CD8-positive, alpha-beta memory T cell (primary cell): ENCODE measurements at regions not wholly inside any gene's neighbourhood (a gene's known extent, or its start where the extent isn't known, plus 50 kb on each side); places are given as distances from the start of the nearest gene placed in this dataset.
"Not testable (repeated sequence)": the region's sequence is repeated elsewhere in the genome, so short reads cannot be mapped to it uniquely, and the experiment has no call there.

Experiments used
- CTCF ChIA-PET: fragments of 350-600 bp; sonication (Branson Sonifier 250); formaldehyde crosslinking; loops from one replicate; lab custom pipeline; 2021; ENCODE audit warnings: antibody characterized with exemption; lab: Charles Lee
- POLR2A ChIA-PET: fragments of 350-600 bp; sonication (Branson Sonifier 250); formaldehyde crosslinking; loops from one replicate; lab custom pipeline; 2021; ENCODE audit warnings: antibody characterized with exemption; lab: Charles Lee
- DNase-seq, 5 donors: peaks; one replicate each; pipeline versions ENCODE4 v3.0.0 to v3.0.0-alpha.2; 2020 to 2022; ENCODE audit warnings: mixed read lengths in 1 of 5
- H3K27ac ChIP-seq: one replicate; pipeline ENCODE4 v1.7.0; 2013; ENCODE audit warnings: low read depth, mild to moderate bottlenecking, low read length, moderate library complexity
- H3K27me3 ChIP-seq: 2 replicates; pipeline ENCODE4 v1.7.0; 2013; ENCODE audit warnings: low read length, mild to moderate bottlenecking; ENCODE audit not compliant: insufficient read depth, poor library complexity, severe bottlenecking
- H3K36me3 ChIP-seq: 2 replicates; pipeline ENCODE4 v1.7.0; 2013; ENCODE audit warnings: mild to moderate bottlenecking, low read length, moderate library complexity; ENCODE audit not compliant: insufficient read depth
- H3K4me1 ChIP-seq: 2 replicates; pipeline ENCODE4 v1.7.0; 2013; ENCODE audit warnings: mild to moderate bottlenecking, low read length, moderate library complexity; ENCODE audit not compliant: insufficient read depth
- H3K4me3 ChIP-seq: 2 replicates; pipeline ENCODE4 v1.7.0; 2013; ENCODE audit warnings: mild to moderate bottlenecking, low read length
- H3K9me3 ChIP-seq: 2 replicates; pipeline ENCODE4 v1.7.0; 2013; ENCODE audit warnings: mild to moderate bottlenecking, low read length
- H3K27ac Mint-ChIP-seq, 8 donors: one replicate each; pipeline ENCODE4 v1.8.0; 2020 to 2021; ENCODE audit warnings: mixed read lengths in 8 of 8, mild to moderate bottlenecking in 6 of 8, inconsistent platforms in 3 of 8, moderate library complexity in 3 of 8
- H3K27me3 Mint-ChIP-seq, 2 donors: one replicate each; pipeline ENCODE4 v1.8.0; 2020 to 2021; ENCODE audit warnings: mixed read lengths in 2 of 2, mild to moderate bottlenecking in 1 of 2, moderate library complexity in 1 of 2
- H3K36me3 Mint-ChIP-seq, 3 donors: one replicate each; pipeline ENCODE4 v1.8.0; 2020 to 2021; ENCODE audit warnings: mixed read lengths in 3 of 3, inconsistent platforms in 1 of 3, mild to moderate bottlenecking in 1 of 3
- H3K4me1 Mint-ChIP-seq, 3 donors: one replicate each; pipeline ENCODE4 v1.8.0; 2020 to 2021; ENCODE audit warnings: mixed read lengths in 3 of 3, inconsistent platforms in 1 of 3, mild to moderate bottlenecking in 1 of 3
- H3K4me3 Mint-ChIP-seq, 7 donors: one replicate each; pipeline ENCODE4 v1.8.0; 2020 to 2021; ENCODE audit warnings: mixed read lengths in 7 of 7, mild to moderate bottlenecking in 6 of 7, moderate library complexity in 4 of 7, inconsistent platforms in 2 of 7
- H3K9me3 Mint-ChIP-seq, 5 donors: one replicate each; pipeline ENCODE4 v1.8.0; 2020 to 2022; ENCODE audit warnings: mixed read lengths in 5 of 5, mild to moderate bottlenecking in 3 of 5, moderate library complexity in 2 of 5, inconsistent platforms in 1 of 5

GRCh38 chr3:112699436-112699978 is 58.6 kb upstream of the CCDC80 start:
- no peaks in the 10 kb centered on the region for H3K4me1 Mint-ChIP-seq
- H3K27ac Mint-ChIP-seq, result no peak overlapping the region
- ChIA-PET CTCF (no interaction called here), POLR2A (no interaction called here)
- Histone ChIP-seq H3K9me3 (no peaks in the 10 kb centered on the region), H3K4me3 (no peak overlapping the region), H3K27ac (no peak overlapping the region), H3K4me1 (no peaks in the 10 kb centered on the region), H3K36me3 (no peaks in the 10 kb centered on the region), H3K27me3 (no peaks in the 10 kb centered on the region)
- peaks cover 0 to 10% (median 0%) of the 10 kb centered on the region in 3 donors for H3K36me3 Mint-ChIP-seq
- no peak overlapping the region for H3K4me3 Mint-ChIP-seq
- no peaks in the 10 kb centered on the region for H3K9me3 Mint-ChIP-seq
- no peak for DNase-seq
- H3K27me3 Mint-ChIP-seq, result peaks cover 2 to 6% of the 10 kb centered on the region in 2 donors

GRCh38 chr3:112698442-112698841 is 57.5 kb upstream of the CCDC80 start:
- H3K9me3 Mint-ChIP-seq, POLR2A ChIA-PET, H3K27me3 ChIP-seq, DNase-seq, H3K4me3 Mint-ChIP-seq, H3K27ac ChIP-seq, H3K36me3 ChIP-seq, H3K4me3 ChIP-seq, H3K9me3 ChIP-seq, CTCF ChIA-PET, H3K27me3 Mint-ChIP-seq, H3K36me3 Mint-ChIP-seq, H3K4me1 Mint-ChIP-seq, H3K27ac Mint-ChIP-seq, H3K4me1 ChIP-seq: not testable (repeated sequence)

DNA sequence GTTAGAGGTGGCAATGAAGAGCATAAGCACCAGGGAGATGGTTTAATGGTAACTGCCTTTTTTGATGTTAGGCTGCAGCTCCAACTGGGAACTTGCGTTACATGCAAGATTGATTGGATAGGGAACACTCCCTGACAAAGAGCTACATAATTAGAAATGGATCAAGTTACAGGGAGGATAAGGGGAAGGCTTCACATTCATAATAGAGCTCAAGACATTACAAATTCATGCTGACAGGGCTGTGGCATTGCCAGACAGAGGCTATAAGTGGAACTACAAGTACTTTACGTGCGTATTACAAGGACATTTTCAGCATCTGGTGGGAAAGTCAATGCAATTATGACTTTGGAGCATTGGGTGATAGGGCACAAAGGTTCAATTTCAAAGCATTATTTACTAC is 55.3 kb upstream of the CCDC80 start:
- H3K4me1 ChIP-seq, H3K27me3 Mint-ChIP-seq, H3K4me3 Mint-ChIP-seq, H3K36me3 ChIP-seq, H3K27me3 ChIP-seq, H3K27ac ChIP-seq, POLR2A ChIA-PET, H3K4me1 Mint-ChIP-seq, DNase-seq, H3K4me3 ChIP-seq, H3K9me3 Mint-ChIP-seq, H3K9me3 ChIP-seq, H3K36me3 Mint-ChIP-seq, H3K27ac Mint-ChIP-seq: not testable (repeated sequence)
- CTCF ChIA-PET, result interaction anchor here (1.4 kb wide), 1 partner anchor 53 kb away, joined by 8 read pairs; no protein-coding TSS in a partner anchor

DNA sequence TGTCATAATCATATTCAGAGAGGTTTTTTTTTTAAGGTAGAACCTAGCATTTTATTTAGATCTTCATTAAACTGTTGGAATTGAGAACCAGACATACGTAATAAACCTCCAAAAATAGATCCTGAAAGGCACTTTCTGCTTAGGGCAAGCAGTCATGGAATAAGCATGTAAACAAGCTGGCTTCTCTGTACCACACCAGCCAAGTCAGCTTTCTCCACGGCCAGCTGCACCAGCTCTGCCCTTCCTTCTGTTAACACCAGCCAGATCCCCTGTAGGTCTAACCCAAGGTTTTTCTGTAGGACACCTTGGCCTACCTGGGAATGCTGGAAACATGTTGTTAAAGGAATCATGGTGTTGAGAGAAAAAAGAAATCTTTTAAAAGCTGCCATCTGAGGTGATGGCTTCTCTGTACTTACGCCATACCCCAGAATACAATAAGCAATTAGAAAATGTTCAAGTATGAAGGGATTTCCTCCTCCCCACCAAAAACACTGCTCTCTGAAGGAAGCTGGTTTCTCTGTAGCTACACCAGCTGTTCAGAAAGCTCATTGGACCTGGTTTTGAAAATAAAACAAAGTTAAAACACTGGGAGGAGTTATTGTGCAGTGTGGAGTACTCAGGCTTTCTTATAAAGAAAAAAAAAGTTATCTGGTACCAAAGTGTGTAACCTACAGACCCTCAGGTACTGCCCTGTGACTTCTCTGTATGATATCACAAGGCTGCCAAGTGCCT is 54.6 kb upstream of the CCDC80 start:
- not testable (repeated sequence) for DNase-seq, H3K9me3 Mint-ChIP-seq, H3K4me3 ChIP-seq, H3K27me3 ChIP-seq, H3K36me3 Mint-ChIP-seq, H3K27me3 Mint-ChIP-seq, H3K27ac ChIP-seq, H3K4me3 Mint-ChIP-seq, H3K9me3 ChIP-seq, H3K36me3 ChIP-seq, H3K4me1 ChIP-seq, H3K4me1 Mint-ChIP-seq, H3K27ac Mint-ChIP-seq
- ChIA-PET CTCF (interaction anchor here (1.0 to 1.4 kb wide), 2 partner anchors 53 to 284 kb away, joined by 4 to 8 read pairs; no protein-coding TSS in a partner anchor), POLR2A (interaction anchor here (0.6 kb wide), 1 partner anchor 52 kb away, joined by 6 read pairs; no protein-coding TSS in a partner anchor)

GRCh38 chr3:112694906-112695305 is 54.0 kb upstream of the CCDC80 start:
- not testable (repeated sequence) for H3K27ac Mint-ChIP-seq, H3K9me3 ChIP-seq, DNase-seq, H3K27me3 ChIP-seq, H3K36me3 ChIP-seq, H3K36me3 Mint-ChIP-seq, H3K27ac ChIP-seq, H3K4me3 ChIP-seq, H3K4me1 ChIP-seq, H3K4me1 Mint-ChIP-seq, H3K9me3 Mint-ChIP-seq, H3K27me3 Mint-ChIP-seq, H3K4me3 Mint-ChIP-seq
- CTCF ChIA-PET, result interaction anchor here (1.0 to 1.4 kb wide), 2 partner anchors 52 to 285 kb away, joined by 4 to 8 read pairs; no protein-coding TSS in a partner anchor
- POLR2A ChIA-PET, result interaction anchor here (0.6 kb wide), 1 partner anchor 52 kb away, joined by 6 read pairs; no protein-coding TSS in a partner anchor

GRCh38 chr3:112693186-112693585 is 52.2 kb upstream of the CCDC80 start:
- H3K4me1 ChIP-seq, result no peaks in the 10 kb centered on the region
- no peaks in the 10 kb centered on the region for H3K36me3 ChIP-seq
- Mint-ChIP-seq H3K36me3 (peaks cover 0 to under 1% (median 0%) of the 10 kb centered on the region in 3 donors), H3K27me3 (no peaks in the 10 kb centered on the region), H3K4me1 (peaks cover 14 to 19% (median 17%) of the 10 kb centered on the region in 3 donors), H3K4me3 (no peak overlapping the region), H3K9me3 (no peaks in the 10 kb centered on the region), H3K27ac (peak overlapping the region in 1 of 8 donors; percentile 55)
- H3K27ac ChIP-seq, result no peak overlapping the region
- H3K9me3 ChIP-seq, result no peaks in the 10 kb centered on the region
- ChIA-PET POLR2A (no interaction called here), CTCF (no interaction called here)
- no peak overlapping the region for H3K4me3 ChIP-seq
- no peak for DNase-seq
- no peaks in the 10 kb centered on the region for H3K27me3 ChIP-seq
